Chondrocyte (in vitro differentiated cells): ENCODE measurements at regions not wholly inside any gene's neighbourhood (a gene's known extent, or its start where the extent isn't known, plus 50 kb on each side); places are given as distances from the start of the nearest gene placed in this dataset.

ENCODE experiments used
- DNase-seq: peaks from one replicate; pipeline ENCODE4 v3.0.0; 2021; ENCODE audit warnings: mixed read lengths, low spot score
- H3K27ac Mint-ChIP-seq: one replicate; pipeline ENCODE4 v1.8.0; 2021; ENCODE audit warnings: mild to moderate bottlenecking, moderate library complexity, mixed read lengths; ENCODE audit not compliant: unreplicated experiment
- H3K27me3 Mint-ChIP-seq: 2 replicates; pipeline ENCODE4 v1.8.0; 2021; ENCODE audit warnings: low read depth, mixed read lengths
- H3K36me3 Mint-ChIP-seq: 2 replicates; pipeline ENCODE4 v1.8.0; 2021; ENCODE audit warnings: low read depth, mixed read lengths
- H3K4me1 Mint-ChIP-seq: 2 replicates; pipeline ENCODE4 v1.8.0; 2021; ENCODE audit warnings: low read depth, mild to moderate bottlenecking, mixed read lengths
- H3K4me3 Mint-ChIP-seq: one replicate; pipeline ENCODE4 v1.8.0; 2021; ENCODE audit warnings: mild to moderate bottlenecking, moderate library complexity, mixed read lengths; ENCODE audit not compliant: unreplicated experiment
- H3K9me3 Mint-ChIP-seq: 2 replicates; pipeline ENCODE4 v1.8.0; 2021; ENCODE audit warnings: low read depth, mixed read lengths
- TF ChIP-seq, protein P1 (sequence below): fragments of 200-600 bp; sonication (generic); IDR thresholded peaks from 2 replicates; pipeline ENCODE4 v1.5.0; 2021; ENCODE audit warnings: antibody characterized with exemption, mild to moderate bottlenecking, moderate library complexity

DNA sequence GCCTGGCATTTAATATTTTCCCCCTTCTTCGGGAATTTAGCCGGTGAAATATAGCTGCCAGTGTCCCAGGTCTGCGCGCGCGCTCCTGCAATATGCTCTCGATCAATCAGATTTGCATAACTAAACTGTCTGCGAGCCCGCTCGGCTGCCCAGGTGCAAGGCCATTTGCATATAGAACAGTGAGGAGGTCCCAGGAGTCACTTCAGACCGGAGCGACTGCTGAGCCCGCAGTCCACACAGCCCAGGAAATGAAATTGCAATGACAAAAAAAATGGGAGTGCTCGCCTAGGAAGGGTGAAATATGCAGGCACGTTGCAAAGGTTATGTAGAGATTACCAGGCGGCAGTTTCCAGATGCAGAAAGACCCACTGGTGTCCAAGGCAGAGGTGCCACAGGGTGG lies 228.5 kb downstream of the VRK1 start:
- DNase-seq, result no peak
- no peaks in the 10 kb centered on the region for H3K9me3 Mint-ChIP-seq
- H3K4me3 Mint-ChIP-seq, result no peak overlapping the region
- H3K4me1 Mint-ChIP-seq, result no peaks in the 10 kb centered on the region
- no peaks in the 10 kb centered on the region for H3K27me3 Mint-ChIP-seq
- TF ChIP-seq, protein P1, sequence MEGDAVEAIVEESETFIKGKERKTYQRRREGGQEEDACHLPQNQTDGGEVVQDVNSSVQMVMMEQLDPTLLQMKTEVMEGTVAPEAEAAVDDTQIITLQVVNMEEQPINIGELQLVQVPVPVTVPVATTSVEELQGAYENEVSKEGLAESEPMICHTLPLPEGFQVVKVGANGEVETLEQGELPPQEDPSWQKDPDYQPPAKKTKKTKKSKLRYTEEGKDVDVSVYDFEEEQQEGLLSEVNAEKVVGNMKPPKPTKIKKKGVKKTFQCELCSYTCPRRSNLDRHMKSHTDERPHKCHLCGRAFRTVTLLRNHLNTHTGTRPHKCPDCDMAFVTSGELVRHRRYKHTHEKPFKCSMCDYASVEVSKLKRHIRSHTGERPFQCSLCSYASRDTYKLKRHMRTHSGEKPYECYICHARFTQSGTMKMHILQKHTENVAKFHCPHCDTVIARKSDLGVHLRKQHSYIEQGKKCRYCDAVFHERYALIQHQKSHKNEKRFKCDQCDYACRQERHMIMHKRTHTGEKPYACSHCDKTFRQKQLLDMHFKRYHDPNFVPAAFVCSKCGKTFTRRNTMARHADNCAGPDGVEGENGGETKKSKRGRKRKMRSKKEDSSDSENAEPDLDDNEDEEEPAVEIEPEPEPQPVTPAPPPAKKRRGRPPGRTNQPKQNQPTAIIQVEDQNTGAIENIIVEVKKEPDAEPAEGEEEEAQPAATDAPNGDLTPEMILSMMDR, result no peak
- no peaks in the 10 kb centered on the region for H3K36me3 Mint-ChIP-seq
- no peak overlapping the region for H3K27ac Mint-ChIP-seq

DNA sequence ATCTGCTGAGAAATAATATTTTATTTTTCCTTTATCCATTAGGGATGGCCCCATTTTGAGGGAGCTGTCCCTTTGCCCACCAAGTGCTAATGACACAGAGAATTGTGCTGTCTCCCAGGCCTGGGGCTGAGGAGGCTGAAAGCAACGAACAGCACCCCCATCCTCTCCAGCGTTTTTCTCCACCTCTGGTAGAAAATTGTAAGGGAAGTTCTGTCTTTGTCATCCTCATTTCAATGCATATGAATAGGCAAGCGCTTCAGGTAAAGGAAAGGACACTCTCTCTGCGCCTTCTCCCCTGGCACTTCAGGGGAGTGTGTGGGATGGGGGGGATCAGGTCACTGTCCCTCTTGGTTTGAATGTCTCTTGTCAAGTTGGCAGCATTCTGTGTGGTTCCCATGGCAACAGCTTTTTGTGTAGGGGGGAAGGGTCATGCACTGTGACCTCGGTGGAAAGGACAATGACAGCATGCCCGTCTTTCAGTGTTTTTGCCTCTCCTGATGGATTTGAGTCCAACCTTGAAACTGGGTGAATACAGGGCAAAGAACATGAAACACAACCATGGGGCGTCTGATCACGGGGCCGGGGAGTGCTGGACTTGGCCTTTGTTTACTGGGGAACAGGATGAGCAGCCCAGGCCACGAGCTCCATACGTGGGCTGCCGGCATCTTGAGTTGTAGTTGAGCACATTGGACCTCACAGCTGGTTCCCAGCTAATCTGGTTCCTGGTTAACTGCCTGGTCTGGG lies 230.2 kb downstream of the VRK1 start:
- H3K27me3 Mint-ChIP-seq, result peaks cover 8% of the 10 kb centered on the region
- TF ChIP-seq, protein P1, result no peak
- peaks cover 7% of the 10 kb centered on the region for H3K9me3 Mint-ChIP-seq
- H3K4me1 Mint-ChIP-seq, result no peaks in the 10 kb centered on the region
- DNase-seq, result no peak
- H3K36me3 Mint-ChIP-seq, result no peaks in the 10 kb centered on the region
- H3K27ac Mint-ChIP-seq, result no peak overlapping the region
- H3K4me3 Mint-ChIP-seq, result no peak overlapping the region

DNA sequence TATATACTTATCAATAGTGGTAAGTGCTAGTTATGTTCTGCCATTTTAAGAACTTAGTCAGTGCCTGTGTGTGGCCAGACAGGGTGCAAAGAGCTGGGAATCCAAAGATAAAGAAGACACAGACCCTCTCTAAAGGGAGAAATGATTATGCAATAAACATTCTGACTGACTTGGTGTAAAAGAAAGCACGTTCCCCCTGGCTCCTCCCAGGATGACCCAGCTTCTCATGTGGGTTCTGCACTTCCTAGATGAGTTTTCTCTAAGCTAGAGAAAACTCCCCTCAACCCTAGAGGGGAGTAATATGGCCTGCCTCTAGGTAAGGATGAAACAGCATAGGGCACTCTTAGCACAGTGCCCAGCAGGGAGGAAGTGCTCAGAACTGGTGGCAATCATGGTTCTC lies 231.2 kb downstream of the VRK1 start:
- Mint-ChIP-seq H3K4me3 (no peak overlapping the region), H3K4me1 (peaks cover 2% of the 10 kb centered on the region), H3K27me3 (peaks cover 12% of the 10 kb centered on the region), H3K9me3 (peaks cover 7% of the 10 kb centered on the region), H3K36me3 (no peaks in the 10 kb centered on the region), H3K27ac (no peak overlapping the region)
- no peak for DNase-seq
- TF ChIP-seq, protein P1, result no peak

DNA sequence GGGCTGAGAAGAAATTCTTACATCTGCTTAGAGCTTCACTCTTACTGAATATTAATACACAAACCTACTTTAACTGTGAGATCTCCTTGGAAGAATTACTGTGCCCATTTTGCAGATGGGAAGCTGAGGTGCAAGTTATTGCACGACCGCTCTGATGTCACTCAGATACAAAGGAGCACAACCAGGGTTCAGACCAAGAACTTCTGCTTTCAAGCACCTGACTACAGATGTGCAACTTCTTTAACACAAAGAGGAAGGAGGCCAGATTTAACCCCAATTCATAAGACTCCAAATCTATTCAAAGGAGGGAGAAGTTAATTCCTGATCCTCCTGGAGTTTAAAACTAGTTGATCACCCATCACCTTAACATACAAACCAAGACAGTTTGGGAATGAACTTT lies 232.6 kb downstream of the VRK1 start:
- Mint-ChIP-seq H3K4me3 (no peak overlapping the region), H3K36me3 (no peaks in the 10 kb centered on the region), H3K27ac (no peak overlapping the region), H3K4me1 (peaks cover 2% of the 10 kb centered on the region), H3K27me3 (peaks cover 15% of the 10 kb centered on the region), H3K9me3 (peaks cover 7% of the 10 kb centered on the region)
- TF ChIP-seq, protein P1, result no peak
- no peak for DNase-seq

DNA sequence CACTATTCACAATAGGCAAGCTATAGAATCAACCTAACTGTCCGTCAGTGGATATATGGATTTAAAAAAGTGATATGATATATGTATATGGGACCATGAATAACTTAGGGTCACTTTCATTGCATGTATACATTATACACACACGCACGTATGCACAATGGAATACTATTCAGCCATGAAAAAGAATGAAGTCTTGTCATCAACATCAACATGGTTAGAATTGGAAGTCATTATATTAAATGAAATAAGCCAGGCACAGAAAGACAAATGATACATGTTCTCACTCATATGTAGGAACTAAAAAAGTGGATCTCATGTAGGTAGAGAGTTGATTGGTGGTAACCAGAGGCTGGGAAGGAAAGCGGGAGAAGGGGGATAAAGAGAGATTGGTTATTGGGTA lies 234.3 kb downstream of the VRK1 start:
- Mint-ChIP-seq H3K4me1 (peaks cover 2% of the 10 kb centered on the region), H3K4me3 (no peak overlapping the region), H3K36me3 (no peaks in the 10 kb centered on the region), H3K27me3 (peaks cover 20% of the 10 kb centered on the region), H3K27ac (no peak overlapping the region), H3K9me3 (peaks cover 7% of the 10 kb centered on the region)
- TF ChIP-seq, protein P1, result no peak
- DNase-seq, result no peak
